Lower leg skin (tissue), 3 donors: ENCODE measurements at regions not wholly inside any gene's neighbourhood (a gene's known extent, or its start where the extent isn't known, plus 50 kb on each side); places are given as distances from the start of the nearest gene placed in this dataset.

Experiments
- CTCF ChIP-seq, 3 donors: fragments of 450-650 bp; IDR thresholded peaks; one replicate each; pipeline ENCODE4 v1.5.1; 2016; ENCODE audit warnings: antibody characterized with exemption in 3 of 3, mild to moderate bottlenecking in 3 of 3, moderate library complexity in 2 of 3
- POLR2A ChIP-seq, 2 donors: fragments of 450-650 bp; IDR thresholded peaks; one replicate each; pipeline ENCODE4 v1.6.1; 2016 to 2017; ENCODE audit warnings: antibody characterized with exemption in 2 of 2, mild to moderate bottlenecking in 1 of 2, moderate library complexity in 1 of 2

- no peak for TF ChIP-seq CTCF (IDR thresholded peaks at IDR 0.05)
- TF ChIP-seq POLR2A (IDR thresholded peaks at IDR 0.05) = no peak
These were observed 125.0 kb upstream of the HAND1 start for GRCh38 chr5:154603011-154603410.
